Stimulated activated CD4-positive, alpha-beta T cell treated with anti-CD3 and anti-CD28 coated beads, Interleukin-15, amount 100 ng/mL, for 24 hours (primary cell): ENCODE measurements at regions not wholly inside any gene's neighbourhood (a gene's known extent, or its start where the extent isn't known, plus 50 kb on each side); places are given as distances from the start of the nearest gene placed in this dataset.

Experiments
- DNase-seq: peaks from one replicate; pipeline ENCODE4 v3.0.0-alpha.2; 2020

GRCh38 chr2:12269041-12269972 is 447.4 kb upstream of the TRIB2 start:
- no peak for DNase-seq

- peak; percentile 26 for DNase-seq
These were observed 445.7 kb upstream of the TRIB2 start for GRCh38 chr2:12270876-12271588.

- DNase-seq = no peak
These were observed 445.1 kb upstream of the TRIB2 start for GRCh38 chr2:12271589-12271984.

GRCh38 chr2:12273111-12273510 is 443.6 kb upstream of the TRIB2 start:
- no peak for DNase-seq

- DNase-seq = no peak
These were observed 442.1 kb upstream of the TRIB2 start for GRCh38 chr2:12274591-12274990.

- no peak for DNase-seq
These were observed 439.3 kb upstream of the TRIB2 start for GRCh38 chr2:12277241-12278034.

- no peak for DNase-seq
These were observed 438.5 kb upstream of the TRIB2 start for GRCh38 chr2:12278217-12278750.

GRCh38 chr2:12282780-12283695 is 433.7 kb upstream of the TRIB2 start:
- no peak for DNase-seq

GRCh38 chr2:12284037-12284436 is 432.7 kb upstream of the TRIB2 start:
- DNase-seq = no peak

- DNase-seq = no peak
These were observed 432.2 kb upstream of the TRIB2 start for GRCh38 chr2:12284487-12284886.

GRCh38 chr2:12286347-12286746 is 430.4 kb upstream of the TRIB2 start:
- DNase-seq = no peak

- no peak for DNase-seq
These were observed 429.4 kb upstream of the TRIB2 start for GRCh38 chr2:12287220-12287751.

GRCh38 chr2:12288048-12288447 is 428.7 kb upstream of the TRIB2 start:
- DNase-seq = no peak

- no peak for DNase-seq
These were observed 427.5 kb upstream of the TRIB2 start for GRCh38 chr2:12289120-12289802.

- DNase-seq = no peak
These were observed 425.4 kb upstream of the TRIB2 start for GRCh38 chr2:12291303-12291702.

GRCh38 chr2:12293874-12294273 is 422.9 kb upstream of the TRIB2 start:
- DNase-seq = no peak

GRCh38 chr2:12295856-12296519 is 420.7 kb upstream of the TRIB2 start:
- DNase-seq = no peak

GRCh38 chr2:12296915-12297314 is 419.8 kb upstream of the TRIB2 start:
- DNase-seq = no peak

GRCh38 chr2:12298352-12298751 is 418.4 kb upstream of the TRIB2 start:
- DNase-seq = no peak

- no peak for DNase-seq
These were observed 417.3 kb upstream of the TRIB2 start for GRCh38 chr2:12299431-12299830.
